WTC11 (cell line): ENCODE measurements at regions not wholly inside any gene's neighbourhood (a gene's known extent, or its start where the extent isn't known, plus 50 kb on each side); places are given as distances from the start of the nearest gene placed in this dataset.
A peak's percentile ranks its signal among the peaks of the same experiment; 100 is the strongest.

Experiments used
- ATAC-seq: fragments of 200-7000 bp; cut with Tn5 transposase; 2 replicates; pipeline ENCODE4 v1.10.0; 2021; ENCODE audit warnings: mild to moderate bottlenecking, moderate library complexity
- CTCF ChIA-PET: fragments of 300-600 bp; sonication (Branson Sonifier 250); formaldehyde crosslinking; loops from one replicate; lab custom pipeline; 2021; ENCODE audit warnings: antibody characterized with exemption; lab: Charles Lee
- POLR2A ChIA-PET: fragments of 350-600 bp; sonication (Branson Sonifier 250); formaldehyde crosslinking; loops from one replicate; lab custom pipeline; 2021; ENCODE audit warnings: antibody characterized with exemption; lab: Charles Lee
- DNase-seq: peaks from one replicate; pipeline ENCODE4 v3.0.0; 2021; ENCODE audit warnings: low spot score
- H3K27ac Mint-ChIP-seq: 2 replicates; pipeline ENCODE4 v1.8.0; 2021; ENCODE audit warnings: mixed read lengths
- H3K27me3 Mint-ChIP-seq: 2 replicates; pipeline ENCODE4 v1.8.0; 2021; ENCODE audit warnings: low read depth, mild to moderate bottlenecking, moderate library complexity, mixed read lengths
- H3K36me3 Mint-ChIP-seq: 2 replicates; pipeline ENCODE4 v1.8.0; 2021; ENCODE audit warnings: mixed read lengths
- H3K4me1 Mint-ChIP-seq: 2 replicates; pipeline ENCODE4 v1.8.0; 2022; ENCODE audit warnings: mixed read lengths
- H3K4me3 Mint-ChIP-seq: 2 replicates; pipeline ENCODE4 v1.8.0; 2021; ENCODE audit warnings: mild to moderate bottlenecking, moderate library complexity, mixed read lengths
- H3K9me3 Mint-ChIP-seq: 2 replicates; pipeline ENCODE4 v1.8.0; 2021; ENCODE audit warnings: mixed read lengths
- ATF2 ChIP-seq: sonication (generic); formaldehyde crosslinking; IDR thresholded peaks from 2 replicates; pipeline ENCODE4 v1.8.1; 2022; ENCODE audit warnings: low read depth, missing genetic modification reagents, borderline replicate concordance
- CREB1 ChIP-seq: sonication (generic); formaldehyde crosslinking; IDR thresholded peaks from 2 replicates; pipeline ENCODE4 v1.8.0; 2023; ENCODE audit warnings: mild to moderate bottlenecking, missing genetic modification reagents
- CREM ChIP-seq: sonication (generic); formaldehyde crosslinking; IDR thresholded peaks from 2 replicates; pipeline ENCODE4 v1.8.1; 2022; ENCODE audit warnings: mild to moderate bottlenecking, missing genetic modification reagents, moderate library complexity
- EMX1 ChIP-seq: fragments of 250-450 bp; sonication (Bioruptor Pico); IDR thresholded peaks from 2 replicates; pipeline ENCODE4 v1.8.0; 2021; ENCODE audit warnings: mild to moderate bottlenecking
- ESRRA ChIP-seq: sonication (generic); formaldehyde crosslinking; IDR thresholded peaks from 2 replicates; pipeline ENCODE4 v1.8.1; 2022; ENCODE audit warnings: mild to moderate bottlenecking, missing genetic modification reagents, borderline replicate concordance
- FOXJ3 ChIP-seq: sonication (generic); formaldehyde crosslinking; IDR thresholded peaks from 2 replicates; pipeline ENCODE4 v1.9.0; 2021; ENCODE audit warnings: missing genetic modification reagents, mild to moderate bottlenecking, borderline replicate concordance
- FOXP1 ChIP-seq: sonication (generic); formaldehyde crosslinking; IDR thresholded peaks from 2 replicates; pipeline ENCODE4 v1.8.0; 2022; ENCODE audit warnings: missing genetic modification reagents, mild to moderate bottlenecking, moderate library complexity, borderline replicate concordance
- GRHL2 ChIP-seq: fragments of 250-450 bp; sonication (Bioruptor Pico); IDR thresholded peaks from 2 replicates; pipeline ENCODE4 v1.8.0; 2022; ENCODE audit warnings: mild to moderate bottlenecking, moderate library complexity; ENCODE audit not compliant: insufficient replicate concordance, severe bottlenecking
- MLX ChIP-seq: sonication (generic); formaldehyde crosslinking; IDR thresholded peaks from 2 replicates; pipeline ENCODE4 v1.8.1; 2023; ENCODE audit warnings: mild to moderate bottlenecking, missing genetic modification reagents, moderate library complexity
- MXD4 ChIP-seq: fragments of 250-450 bp; sonication (Bioruptor Pico); IDR thresholded peaks from 2 replicates; pipeline ENCODE4 v1.8.0; 2021; ENCODE audit warnings: mild to moderate bottlenecking, moderate library complexity, borderline replicate concordance
- MYBL2 ChIP-seq: sonication (generic); formaldehyde crosslinking; IDR thresholded peaks from 2 replicates; pipeline ENCODE4 v1.8.1; 2023; ENCODE audit warnings: mild to moderate bottlenecking, moderate library complexity, missing genetic modification reagents
- NFE2L1 ChIP-seq: sonication (generic); formaldehyde crosslinking; IDR thresholded peaks from 2 replicates; pipeline ENCODE4 v1.8.1; 2023; ENCODE audit warnings: missing genetic modification reagents
- PREB ChIP-seq: sonication (generic); formaldehyde crosslinking; IDR thresholded peaks from 2 replicates; pipeline ENCODE4 v1.8.1; 2022; ENCODE audit warnings: mild to moderate bottlenecking, missing genetic modification reagents, moderate library complexity, borderline replicate concordance
- STAT6 ChIP-seq: sonication (generic); formaldehyde crosslinking; conservative IDR thresholded peaks from 2 replicates; pipeline ENCODE4 v1.8.1; 2023; ENCODE audit warnings: mild to moderate bottlenecking, low read depth, missing genetic modification reagents, moderate library complexity
- ZNF219 ChIP-seq: sonication (generic); formaldehyde crosslinking; IDR thresholded peaks from 2 replicates; pipeline ENCODE4 v1.8.0; 2023; ENCODE audit warnings: missing genetic modification reagents, mild to moderate bottlenecking, borderline replicate concordance
- ZNF416 ChIP-seq: fragments of 250-450 bp; sonication (Bioruptor Pico); IDR thresholded peaks from 2 replicates; pipeline ENCODE4 v1.9.0; 2021; ENCODE audit warnings: mild to moderate bottlenecking, inconsistent platforms
- TF ChIP-seq, protein P1 (sequence below): fragments of 250-450 bp; sonication (Bioruptor Pico); IDR thresholded peaks from 2 replicates; pipeline ENCODE4 v1.9.0; 2021; ENCODE audit warnings: mild to moderate bottlenecking
- TF ChIP-seq, protein P2 (sequence below): fragments of 250-450 bp; sonication (Bioruptor Pico); IDR thresholded peaks from 2 replicates; pipeline ENCODE4 v1.8.0; 2021; ENCODE audit warnings: mild to moderate bottlenecking
- TF ChIP-seq, protein P3 (sequence below): fragments of 250-450 bp; sonication (Bioruptor Pico); IDR thresholded peaks from 2 replicates; pipeline ENCODE4 v1.9.0; 2021; ENCODE audit warnings: mild to moderate bottlenecking

GRCh38 chr12:115140981-115141655 is 457.1 kb upstream of the TBX3 start:
- H3K4me3 Mint-ChIP-seq = no peak overlapping the region
- POLR2A ChIA-PET = no interaction called here
- DNase-seq = peak; percentile 20

More at GRCh38 chr12:115140981-115141655, 457.1 kb upstream of the TBX3 start:
- Mint-ChIP-seq H3K9me3 (peaks cover 14% of the 10 kb centered on the region), H3K4me1 (peaks cover 18% of the 10 kb centered on the region), H3K36me3 (no peaks in the 10 kb centered on the region), H3K27me3 (no peaks in the 10 kb centered on the region), H3K27ac (no peak overlapping the region)
- peak; percentile 67; the same call in 1 of the 2 replicates for ATAC-seq
- CTCF ChIA-PET = no interaction called here
- TF ChIP-seq, protein P1, sequence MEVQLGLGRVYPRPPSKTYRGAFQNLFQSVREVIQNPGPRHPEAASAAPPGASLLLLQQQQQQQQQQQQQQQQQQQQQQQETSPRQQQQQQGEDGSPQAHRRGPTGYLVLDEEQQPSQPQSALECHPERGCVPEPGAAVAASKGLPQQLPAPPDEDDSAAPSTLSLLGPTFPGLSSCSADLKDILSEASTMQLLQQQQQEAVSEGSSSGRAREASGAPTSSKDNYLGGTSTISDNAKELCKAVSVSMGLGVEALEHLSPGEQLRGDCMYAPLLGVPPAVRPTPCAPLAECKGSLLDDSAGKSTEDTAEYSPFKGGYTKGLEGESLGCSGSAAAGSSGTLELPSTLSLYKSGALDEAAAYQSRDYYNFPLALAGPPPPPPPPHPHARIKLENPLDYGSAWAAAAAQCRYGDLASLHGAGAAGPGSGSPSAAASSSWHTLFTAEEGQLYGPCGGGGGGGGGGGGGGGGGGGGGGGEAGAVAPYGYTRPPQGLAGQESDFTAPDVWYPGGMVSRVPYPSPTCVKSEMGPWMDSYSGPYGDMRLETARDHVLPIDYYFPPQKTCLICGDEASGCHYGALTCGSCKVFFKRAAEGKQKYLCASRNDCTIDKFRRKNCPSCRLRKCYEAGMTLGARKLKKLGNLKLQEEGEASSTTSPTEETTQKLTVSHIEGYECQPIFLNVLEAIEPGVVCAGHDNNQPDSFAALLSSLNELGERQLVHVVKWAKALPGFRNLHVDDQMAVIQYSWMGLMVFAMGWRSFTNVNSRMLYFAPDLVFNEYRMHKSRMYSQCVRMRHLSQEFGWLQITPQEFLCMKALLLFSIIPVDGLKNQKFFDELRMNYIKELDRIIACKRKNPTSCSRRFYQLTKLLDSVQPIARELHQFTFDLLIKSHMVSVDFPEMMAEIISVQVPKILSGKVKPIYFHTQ (CRISPR knock-in tag) = no peak
- no peak for TF ChIP-seq CREB1 (CRISPR knock-in tag)
- TF ChIP-seq EMX1 (CRISPR knock-in tag) = no peak
- no peak for TF ChIP-seq FOXJ3 (CRISPR knock-in tag)
- TF ChIP-seq STAT6 (CRISPR knock-in tag) = no peak
- TF ChIP-seq ESRRA (CRISPR knock-in tag) = no peak
- TF ChIP-seq ATF2 (CRISPR knock-in tag) = no peak
- no peak for TF ChIP-seq MLX (CRISPR knock-in tag)
- no peak for TF ChIP-seq ZNF416 (CRISPR knock-in tag)
- TF ChIP-seq, protein P2, sequence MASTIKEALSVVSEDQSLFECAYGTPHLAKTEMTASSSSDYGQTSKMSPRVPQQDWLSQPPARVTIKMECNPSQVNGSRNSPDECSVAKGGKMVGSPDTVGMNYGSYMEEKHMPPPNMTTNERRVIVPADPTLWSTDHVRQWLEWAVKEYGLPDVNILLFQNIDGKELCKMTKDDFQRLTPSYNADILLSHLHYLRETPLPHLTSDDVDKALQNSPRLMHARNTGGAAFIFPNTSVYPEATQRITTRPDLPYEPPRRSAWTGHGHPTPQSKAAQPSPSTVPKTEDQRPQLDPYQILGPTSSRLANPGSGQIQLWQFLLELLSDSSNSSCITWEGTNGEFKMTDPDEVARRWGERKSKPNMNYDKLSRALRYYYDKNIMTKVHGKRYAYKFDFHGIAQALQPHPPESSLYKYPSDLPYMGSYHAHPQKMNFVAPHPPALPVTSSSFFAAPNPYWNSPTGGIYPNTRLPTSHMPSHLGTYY (CRISPR knock-in tag) = no peak
- TF ChIP-seq FOXP1 (CRISPR knock-in tag) = no peak
- TF ChIP-seq, protein P3, sequence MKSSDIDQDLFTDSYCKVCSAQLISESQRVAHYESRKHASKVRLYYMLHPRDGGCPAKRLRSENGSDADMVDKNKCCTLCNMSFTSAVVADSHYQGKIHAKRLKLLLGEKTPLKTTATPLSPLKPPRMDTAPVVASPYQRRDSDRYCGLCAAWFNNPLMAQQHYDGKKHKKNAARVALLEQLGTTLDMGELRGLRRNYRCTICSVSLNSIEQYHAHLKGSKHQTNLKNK (CRISPR knock-in tag) = no peak
- TF ChIP-seq MXD4 (CRISPR knock-in tag) = no peak
- TF ChIP-seq PREB = no peak
- no peak for TF ChIP-seq ZNF219 (CRISPR knock-in tag)
- no peak for TF ChIP-seq GRHL2
- no peak for TF ChIP-seq NFE2L1
- TF ChIP-seq CREM = no peak
- no peak for TF ChIP-seq MYBL2 (CRISPR knock-in tag)
